Raji (cell line): ENCODE measurements at regions not wholly inside any gene's neighbourhood (a gene's known extent, or its start where the extent isn't known, plus 50 kb on each side); places are given as distances from the start of the nearest gene placed in this dataset.
A peak's percentile ranks its signal among the peaks of the same experiment; 100 is the strongest.

Experiments
- POLR2A ChIP-seq: IDR thresholded peaks from 2 replicates; pipeline ENCODE4 v1.6.1; 2011; ENCODE audit warnings: low read depth, low read length, control low read depth; ENCODE audit not compliant: insufficient read depth

GRCh38 chr1:120942218-120942944 is 52.8 kb downstream of the PPIAL4A start:
- peak; percentile 70 for TF ChIP-seq POLR2A

GRCh38 chr1:120954736-120955135 is 65.2 kb downstream of the PPIAL4A start:
- TF ChIP-seq POLR2A: no peak
